ENCODE measurements at regions not wholly inside any gene's neighbourhood (a gene's known extent, or its start where the extent isn't known, plus 50 kb on each side); places are given as distances from the start of the nearest gene placed in this dataset.

GRCh38 chr6:84912472-84913322, 148.3 kb upstream of the TBX18 start:
- TF ChIP-seq POLR2A (IDR thresholded peaks at IDR 0.05) (no peak), EP300 (IDR thresholded peaks at IDR 0.05) (no peak)
- TF ChIP-seq, protein P1, sequence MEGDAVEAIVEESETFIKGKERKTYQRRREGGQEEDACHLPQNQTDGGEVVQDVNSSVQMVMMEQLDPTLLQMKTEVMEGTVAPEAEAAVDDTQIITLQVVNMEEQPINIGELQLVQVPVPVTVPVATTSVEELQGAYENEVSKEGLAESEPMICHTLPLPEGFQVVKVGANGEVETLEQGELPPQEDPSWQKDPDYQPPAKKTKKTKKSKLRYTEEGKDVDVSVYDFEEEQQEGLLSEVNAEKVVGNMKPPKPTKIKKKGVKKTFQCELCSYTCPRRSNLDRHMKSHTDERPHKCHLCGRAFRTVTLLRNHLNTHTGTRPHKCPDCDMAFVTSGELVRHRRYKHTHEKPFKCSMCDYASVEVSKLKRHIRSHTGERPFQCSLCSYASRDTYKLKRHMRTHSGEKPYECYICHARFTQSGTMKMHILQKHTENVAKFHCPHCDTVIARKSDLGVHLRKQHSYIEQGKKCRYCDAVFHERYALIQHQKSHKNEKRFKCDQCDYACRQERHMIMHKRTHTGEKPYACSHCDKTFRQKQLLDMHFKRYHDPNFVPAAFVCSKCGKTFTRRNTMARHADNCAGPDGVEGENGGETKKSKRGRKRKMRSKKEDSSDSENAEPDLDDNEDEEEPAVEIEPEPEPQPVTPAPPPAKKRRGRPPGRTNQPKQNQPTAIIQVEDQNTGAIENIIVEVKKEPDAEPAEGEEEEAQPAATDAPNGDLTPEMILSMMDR (IDR thresholded peaks at IDR 0.05): no peak

Measured in ovary (tissue), 3 donors.